VCaP (cell line): ENCODE measurements at regions not wholly inside any gene's neighbourhood (a gene's known extent, or its start where the extent isn't known, plus 50 kb on each side); places are given as distances from the start of the nearest gene placed in this dataset.

Experiments used
- H3K27ac ChIP-seq: fragments of 450-650 bp; 2 replicates; pipeline ENCODE4 v1.5.1; 2017
- TF ChIP-seq, protein P1 (sequence below): fragments of 450-650 bp; conservative IDR thresholded peaks from 2 replicates; pipeline ENCODE4 v1.5.1; 2017; ENCODE audit warnings: mild to moderate bottlenecking, moderate library complexity

DNA sequence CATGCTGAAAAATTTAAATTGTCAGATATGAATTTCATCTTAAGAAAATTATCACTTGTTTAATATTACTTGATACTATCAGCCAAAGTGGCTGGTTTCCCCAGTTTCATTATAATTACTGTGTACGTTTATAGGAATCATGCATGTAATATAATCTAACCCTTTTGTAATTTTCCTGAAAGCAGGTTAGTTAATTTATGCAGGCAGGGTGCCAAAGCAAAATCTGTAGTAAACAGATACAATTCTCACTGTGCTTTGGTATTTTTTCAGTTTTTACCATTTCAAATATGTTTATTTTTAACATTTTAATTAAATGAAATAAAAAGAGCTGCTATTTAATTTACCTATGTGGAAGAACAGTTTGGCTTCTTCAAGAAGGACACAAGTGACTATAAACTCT is 1227.5 kb upstream of the MIR17HG start:
- TF ChIP-seq, protein P1, sequence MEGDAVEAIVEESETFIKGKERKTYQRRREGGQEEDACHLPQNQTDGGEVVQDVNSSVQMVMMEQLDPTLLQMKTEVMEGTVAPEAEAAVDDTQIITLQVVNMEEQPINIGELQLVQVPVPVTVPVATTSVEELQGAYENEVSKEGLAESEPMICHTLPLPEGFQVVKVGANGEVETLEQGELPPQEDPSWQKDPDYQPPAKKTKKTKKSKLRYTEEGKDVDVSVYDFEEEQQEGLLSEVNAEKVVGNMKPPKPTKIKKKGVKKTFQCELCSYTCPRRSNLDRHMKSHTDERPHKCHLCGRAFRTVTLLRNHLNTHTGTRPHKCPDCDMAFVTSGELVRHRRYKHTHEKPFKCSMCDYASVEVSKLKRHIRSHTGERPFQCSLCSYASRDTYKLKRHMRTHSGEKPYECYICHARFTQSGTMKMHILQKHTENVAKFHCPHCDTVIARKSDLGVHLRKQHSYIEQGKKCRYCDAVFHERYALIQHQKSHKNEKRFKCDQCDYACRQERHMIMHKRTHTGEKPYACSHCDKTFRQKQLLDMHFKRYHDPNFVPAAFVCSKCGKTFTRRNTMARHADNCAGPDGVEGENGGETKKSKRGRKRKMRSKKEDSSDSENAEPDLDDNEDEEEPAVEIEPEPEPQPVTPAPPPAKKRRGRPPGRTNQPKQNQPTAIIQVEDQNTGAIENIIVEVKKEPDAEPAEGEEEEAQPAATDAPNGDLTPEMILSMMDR = no peak
- H3K27ac ChIP-seq = no peak overlapping the region

DNA sequence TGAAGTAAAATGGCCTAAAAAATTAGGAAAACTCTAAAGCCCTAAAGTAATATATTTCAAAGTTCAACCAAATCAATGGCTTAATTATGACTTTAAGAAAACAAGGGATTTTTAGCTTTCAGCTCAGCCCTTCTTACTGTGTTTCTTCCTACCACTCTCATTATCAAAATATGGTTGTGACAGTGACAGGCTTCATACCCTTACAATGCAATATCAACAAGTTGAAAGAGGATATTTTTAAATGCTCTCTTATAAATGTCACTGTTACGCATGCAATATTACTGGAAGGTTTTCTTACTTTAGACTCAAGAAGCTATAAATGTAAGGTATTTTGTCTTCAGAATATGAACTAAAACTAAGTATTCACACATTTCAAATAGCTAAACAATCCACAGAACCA is 1225.7 kb upstream of the MIR17HG start:
- TF ChIP-seq, protein P1 = no peak
- H3K27ac ChIP-seq = no peak overlapping the region

DNA sequence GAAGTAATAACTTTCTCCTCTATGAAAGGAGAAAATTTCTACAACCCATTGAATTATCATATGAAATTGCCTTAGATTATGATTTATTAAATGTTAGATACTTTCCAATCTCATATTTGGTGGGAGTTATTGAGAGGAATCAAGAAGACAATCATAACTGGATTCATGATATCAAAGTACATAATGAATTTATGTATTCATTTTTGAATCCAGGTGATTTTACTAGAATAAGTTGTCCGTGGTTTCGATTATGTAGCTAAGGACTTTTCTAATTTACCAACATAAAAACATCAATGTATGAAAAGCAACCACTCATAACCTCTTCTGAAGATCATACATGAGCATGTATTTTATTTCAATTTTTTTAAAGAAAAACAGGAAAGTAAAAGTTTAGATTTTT is 1225.0 kb upstream of the MIR17HG start:
- TF ChIP-seq, protein P1 = no peak
- H3K27ac ChIP-seq = no peak overlapping the region

DNA sequence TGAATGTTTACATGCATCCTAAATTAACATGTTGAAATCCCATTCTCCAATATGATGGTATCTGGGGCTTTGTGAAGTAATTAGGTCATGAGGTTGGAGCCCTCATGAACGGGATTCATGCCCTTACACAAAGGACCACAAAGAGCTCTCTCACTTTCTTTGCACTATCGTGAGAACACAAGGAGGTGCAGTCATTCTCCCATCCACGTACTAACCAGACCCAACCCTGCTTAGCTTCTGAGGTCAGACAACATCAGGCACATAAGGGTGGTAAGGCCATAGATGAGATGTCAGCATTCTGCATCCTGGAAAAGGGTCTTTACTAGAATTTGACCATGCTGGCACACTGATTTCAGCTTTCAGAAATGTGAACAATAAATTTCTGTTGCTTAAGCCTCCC is 1211.9 kb upstream of the MIR17HG start:
- TF ChIP-seq, protein P1 = no peak
- H3K27ac ChIP-seq = no peak overlapping the region

DNA sequence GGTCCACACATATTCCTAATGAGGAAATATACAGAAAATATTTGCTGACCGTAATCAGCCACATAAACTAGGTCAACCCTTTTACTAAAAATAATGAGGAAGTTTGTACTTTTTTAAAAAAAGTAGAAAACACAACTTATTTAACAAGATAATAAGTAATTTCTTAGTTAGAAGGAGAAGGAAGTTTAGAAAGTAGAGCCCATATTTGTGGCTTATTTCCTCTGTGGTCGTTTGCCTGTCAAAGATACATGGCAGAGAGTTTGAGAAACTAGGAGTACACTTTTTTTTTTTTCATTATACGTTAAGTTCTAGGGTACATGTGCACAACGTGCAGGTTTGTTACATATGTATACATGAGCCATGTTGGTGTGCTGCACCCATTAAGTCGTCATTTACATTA is 1205.2 kb upstream of the MIR17HG start:
- no peak overlapping the region for H3K27ac ChIP-seq
- TF ChIP-seq, protein P1 = no peak

DNA sequence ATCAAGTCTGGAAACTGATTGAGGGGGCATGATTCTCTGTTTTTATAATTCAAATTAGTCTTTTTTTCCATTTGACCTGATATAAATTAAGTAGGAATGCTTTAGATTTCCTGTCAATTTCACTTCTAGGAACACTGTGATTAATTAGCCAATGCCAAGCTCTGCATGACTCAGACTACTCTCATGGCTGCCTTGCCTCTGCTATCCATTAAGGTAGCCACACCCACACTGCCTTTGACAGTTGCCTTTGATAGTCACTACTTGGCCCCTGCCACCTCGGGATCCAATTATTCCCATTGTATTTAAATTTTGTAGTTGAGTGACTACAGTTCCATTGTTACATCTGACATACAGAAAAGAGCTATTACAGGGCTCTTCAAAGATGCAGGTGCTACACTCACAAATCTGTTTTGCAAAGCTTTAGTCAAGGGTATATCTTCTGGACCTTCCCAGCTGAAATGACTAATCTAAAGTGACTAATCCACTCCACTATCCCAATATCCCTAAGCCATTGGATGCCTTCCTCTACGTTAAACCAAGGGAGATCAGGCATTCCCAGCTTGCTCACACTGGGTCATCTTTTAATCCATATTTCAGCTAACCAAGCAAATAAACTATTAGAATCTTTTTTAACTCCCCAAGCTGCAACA is 1193.1 kb upstream of the MIR17HG start:
- TF ChIP-seq, protein P1 = no peak
- H3K27ac ChIP-seq = no peak overlapping the region

DNA sequence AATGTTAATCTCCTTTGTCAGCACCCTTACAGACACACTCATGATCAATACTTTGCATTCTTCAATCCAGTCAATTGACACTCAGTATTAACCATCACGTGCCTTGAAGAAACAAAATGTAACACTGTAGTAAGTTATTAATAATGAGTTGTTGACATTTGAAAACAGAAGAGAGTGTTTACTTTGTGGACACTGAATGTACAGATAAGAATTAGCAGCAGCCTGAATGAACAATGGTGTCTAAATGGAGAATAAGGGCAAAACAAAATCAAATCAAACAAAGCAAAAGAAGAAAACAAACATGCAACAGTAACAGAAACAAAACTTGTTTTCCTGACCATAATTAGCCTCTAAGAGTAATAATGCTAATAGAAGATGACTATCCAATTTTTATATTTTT is 1191.1 kb upstream of the MIR17HG start:
- TF ChIP-seq, protein P1 = no peak
- peak overlapping the region; percentile 33 for H3K27ac ChIP-seq
